K562 (cell line): ENCODE measurements at regions not wholly inside any gene's neighbourhood (a gene's known extent, or its start where the extent isn't known, plus 50 kb on each side); places are given as distances from the start of the nearest gene placed in this dataset.

Source experiments
- L3MBTL2 ChIP-seq: fragments of 450-650 bp; IDR thresholded peaks from 2 replicates; pipeline ENCODE4 v1.6.1; 2016; ENCODE audit warnings: mild to moderate bottlenecking, moderate library complexity
- TF ChIP-seq, protein P1 (sequence below): fragments of 200-600 bp; sonication (generic); IDR thresholded peaks from one replicate; pipeline ENCODE4 v1.6.1; 2012; ENCODE audit warnings: mild to moderate bottlenecking, low read depth, low read length, inconsistent platforms

DNA sequence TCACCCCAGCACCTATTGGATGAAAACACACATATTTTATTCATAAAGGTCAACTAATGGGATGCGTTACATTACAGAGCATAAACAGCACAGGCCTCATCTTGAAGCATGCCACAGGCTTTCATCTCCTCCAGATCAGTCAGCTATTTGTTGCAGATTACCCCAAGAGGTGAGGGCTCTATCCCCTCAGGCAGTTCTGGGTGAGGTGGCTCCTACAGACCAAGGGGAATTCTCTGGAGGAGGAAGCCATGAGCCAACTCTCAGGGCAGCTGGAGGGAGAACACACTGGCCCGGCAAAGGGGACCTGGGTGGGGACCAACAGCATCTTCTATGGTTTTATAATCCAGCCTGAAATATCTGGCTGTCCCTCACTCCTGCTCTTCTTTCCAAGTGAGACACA, 126.4 kb upstream of the BTBD3 start (continued):
- TF ChIP-seq, protein P1, sequence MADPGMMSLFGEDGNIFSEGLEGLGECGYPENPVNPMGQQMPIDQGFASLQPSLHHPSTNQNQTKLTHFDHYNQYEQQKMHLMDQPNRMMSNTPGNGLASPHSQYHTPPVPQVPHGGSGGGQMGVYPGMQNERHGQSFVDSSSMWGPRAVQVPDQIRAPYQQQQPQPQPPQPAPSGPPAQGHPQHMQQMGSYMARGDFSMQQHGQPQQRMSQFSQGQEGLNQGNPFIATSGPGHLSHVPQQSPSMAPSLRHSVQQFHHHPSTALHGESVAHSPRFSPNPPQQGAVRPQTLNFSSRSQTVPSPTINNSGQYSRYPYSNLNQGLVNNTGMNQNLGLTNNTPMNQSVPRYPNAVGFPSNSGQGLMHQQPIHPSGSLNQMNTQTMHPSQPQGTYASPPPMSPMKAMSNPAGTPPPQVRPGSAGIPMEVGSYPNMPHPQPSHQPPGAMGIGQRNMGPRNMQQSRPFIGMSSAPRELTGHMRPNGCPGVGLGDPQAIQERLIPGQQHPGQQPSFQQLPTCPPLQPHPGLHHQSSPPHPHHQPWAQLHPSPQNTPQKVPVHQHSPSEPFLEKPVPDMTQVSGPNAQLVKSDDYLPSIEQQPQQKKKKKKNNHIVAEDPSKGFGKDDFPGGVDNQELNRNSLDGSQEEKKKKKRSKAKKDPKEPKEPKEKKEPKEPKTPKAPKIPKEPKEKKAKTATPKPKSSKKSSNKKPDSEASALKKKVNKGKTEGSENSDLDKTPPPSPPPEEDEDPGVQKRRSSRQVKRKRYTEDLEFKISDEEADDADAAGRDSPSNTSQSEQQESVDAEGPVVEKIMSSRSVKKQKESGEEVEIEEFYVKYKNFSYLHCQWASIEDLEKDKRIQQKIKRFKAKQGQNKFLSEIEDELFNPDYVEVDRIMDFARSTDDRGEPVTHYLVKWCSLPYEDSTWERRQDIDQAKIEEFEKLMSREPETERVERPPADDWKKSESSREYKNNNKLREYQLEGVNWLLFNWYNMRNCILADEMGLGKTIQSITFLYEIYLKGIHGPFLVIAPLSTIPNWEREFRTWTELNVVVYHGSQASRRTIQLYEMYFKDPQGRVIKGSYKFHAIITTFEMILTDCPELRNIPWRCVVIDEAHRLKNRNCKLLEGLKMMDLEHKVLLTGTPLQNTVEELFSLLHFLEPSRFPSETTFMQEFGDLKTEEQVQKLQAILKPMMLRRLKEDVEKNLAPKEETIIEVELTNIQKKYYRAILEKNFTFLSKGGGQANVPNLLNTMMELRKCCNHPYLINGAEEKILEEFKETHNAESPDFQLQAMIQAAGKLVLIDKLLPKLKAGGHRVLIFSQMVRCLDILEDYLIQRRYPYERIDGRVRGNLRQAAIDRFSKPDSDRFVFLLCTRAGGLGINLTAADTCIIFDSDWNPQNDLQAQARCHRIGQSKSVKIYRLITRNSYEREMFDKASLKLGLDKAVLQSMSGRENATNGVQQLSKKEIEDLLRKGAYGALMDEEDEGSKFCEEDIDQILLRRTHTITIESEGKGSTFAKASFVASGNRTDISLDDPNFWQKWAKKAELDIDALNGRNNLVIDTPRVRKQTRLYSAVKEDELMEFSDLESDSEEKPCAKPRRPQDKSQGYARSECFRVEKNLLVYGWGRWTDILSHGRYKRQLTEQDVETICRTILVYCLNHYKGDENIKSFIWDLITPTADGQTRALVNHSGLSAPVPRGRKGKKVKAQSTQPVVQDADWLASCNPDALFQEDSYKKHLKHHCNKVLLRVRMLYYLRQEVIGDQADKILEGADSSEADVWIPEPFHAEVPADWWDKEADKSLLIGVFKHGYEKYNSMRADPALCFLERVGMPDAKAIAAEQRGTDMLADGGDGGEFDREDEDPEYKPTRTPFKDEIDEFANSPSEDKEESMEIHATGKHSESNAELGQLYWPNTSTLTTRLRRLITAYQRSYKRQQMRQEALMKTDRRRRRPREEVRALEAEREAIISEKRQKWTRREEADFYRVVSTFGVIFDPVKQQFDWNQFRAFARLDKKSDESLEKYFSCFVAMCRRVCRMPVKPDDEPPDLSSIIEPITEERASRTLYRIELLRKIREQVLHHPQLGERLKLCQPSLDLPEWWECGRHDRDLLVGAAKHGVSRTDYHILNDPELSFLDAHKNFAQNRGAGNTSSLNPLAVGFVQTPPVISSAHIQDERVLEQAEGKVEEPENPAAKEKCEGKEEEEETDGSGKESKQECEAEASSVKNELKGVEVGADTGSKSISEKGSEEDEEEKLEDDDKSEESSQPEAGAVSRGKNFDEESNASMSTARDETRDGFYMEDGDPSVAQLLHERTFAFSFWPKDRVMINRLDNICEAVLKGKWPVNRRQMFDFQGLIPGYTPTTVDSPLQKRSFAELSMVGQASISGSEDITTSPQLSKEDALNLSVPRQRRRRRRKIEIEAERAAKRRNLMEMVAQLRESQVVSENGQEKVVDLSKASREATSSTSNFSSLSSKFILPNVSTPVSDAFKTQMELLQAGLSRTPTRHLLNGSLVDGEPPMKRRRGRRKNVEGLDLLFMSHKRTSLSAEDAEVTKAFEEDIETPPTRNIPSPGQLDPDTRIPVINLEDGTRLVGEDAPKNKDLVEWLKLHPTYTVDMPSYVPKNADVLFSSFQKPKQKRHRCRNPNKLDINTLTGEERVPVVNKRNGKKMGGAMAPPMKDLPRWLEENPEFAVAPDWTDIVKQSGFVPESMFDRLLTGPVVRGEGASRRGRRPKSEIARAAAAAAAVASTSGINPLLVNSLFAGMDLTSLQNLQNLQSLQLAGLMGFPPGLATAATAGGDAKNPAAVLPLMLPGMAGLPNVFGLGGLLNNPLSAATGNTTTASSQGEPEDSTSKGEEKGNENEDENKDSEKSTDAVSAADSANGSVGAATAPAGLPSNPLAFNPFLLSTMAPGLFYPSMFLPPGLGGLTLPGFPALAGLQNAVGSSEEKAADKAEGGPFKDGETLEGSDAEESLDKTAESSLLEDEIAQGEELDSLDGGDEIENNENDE, result no peak
- TF ChIP-seq L3MBTL2, result no peak
- TF ChIP-seq, all 486 proteins: peak for 0
